ENCODE measurements at regions not wholly inside any gene's neighbourhood (a gene's known extent, or its start where the extent isn't known, plus 50 kb on each side); places are given as distances from the start of the nearest gene placed in this dataset.

DNA sequence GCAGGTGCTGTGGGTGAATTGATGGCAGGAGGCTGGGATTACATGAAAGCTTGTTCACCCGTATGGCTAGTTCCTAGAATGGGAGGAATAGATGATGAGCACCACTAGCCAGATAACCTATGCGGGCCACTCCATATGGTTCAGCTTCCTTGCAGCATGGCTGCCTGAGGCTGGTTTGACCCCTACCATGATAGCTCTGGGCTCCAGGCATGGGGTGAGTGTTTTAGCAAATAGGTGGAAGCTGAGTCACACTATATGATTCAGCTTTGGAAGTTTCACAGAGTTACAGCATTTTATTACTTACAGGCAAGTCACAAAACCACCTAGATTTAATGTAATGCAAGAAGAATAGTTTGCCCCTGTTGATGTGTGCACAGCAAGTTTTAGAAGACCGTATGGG, 603.2 kb downstream of the STIM2 start:
- TF ChIP-seq POLR2A (IDR thresholded peaks at IDR 0.05) (no peak), EP300 (IDR thresholded peaks at IDR 0.05) (no peak)
- TF ChIP-seq, protein P1, sequence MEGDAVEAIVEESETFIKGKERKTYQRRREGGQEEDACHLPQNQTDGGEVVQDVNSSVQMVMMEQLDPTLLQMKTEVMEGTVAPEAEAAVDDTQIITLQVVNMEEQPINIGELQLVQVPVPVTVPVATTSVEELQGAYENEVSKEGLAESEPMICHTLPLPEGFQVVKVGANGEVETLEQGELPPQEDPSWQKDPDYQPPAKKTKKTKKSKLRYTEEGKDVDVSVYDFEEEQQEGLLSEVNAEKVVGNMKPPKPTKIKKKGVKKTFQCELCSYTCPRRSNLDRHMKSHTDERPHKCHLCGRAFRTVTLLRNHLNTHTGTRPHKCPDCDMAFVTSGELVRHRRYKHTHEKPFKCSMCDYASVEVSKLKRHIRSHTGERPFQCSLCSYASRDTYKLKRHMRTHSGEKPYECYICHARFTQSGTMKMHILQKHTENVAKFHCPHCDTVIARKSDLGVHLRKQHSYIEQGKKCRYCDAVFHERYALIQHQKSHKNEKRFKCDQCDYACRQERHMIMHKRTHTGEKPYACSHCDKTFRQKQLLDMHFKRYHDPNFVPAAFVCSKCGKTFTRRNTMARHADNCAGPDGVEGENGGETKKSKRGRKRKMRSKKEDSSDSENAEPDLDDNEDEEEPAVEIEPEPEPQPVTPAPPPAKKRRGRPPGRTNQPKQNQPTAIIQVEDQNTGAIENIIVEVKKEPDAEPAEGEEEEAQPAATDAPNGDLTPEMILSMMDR (IDR thresholded peaks at IDR 0.05), result no peak
